MM.1S (cell line): ENCODE measurements at regions not wholly inside any gene's neighbourhood (a gene's known extent, or its start where the extent isn't known, plus 50 kb on each side); places are given as distances from the start of the nearest gene placed in this dataset.

Experiments used
- EZH2 ChIP-seq: fragments of 300-600 bp; sonication (generic); optimal IDR thresholded peaks from 2 replicates; pipeline ENCODE3; 2017; ENCODE audit warnings: low read depth, mild to moderate bottlenecking, antibody characterized with exemption, low read length, mixed read lengths
- EZH2phosphoT487 ChIP-seq: fragments of 300-600 bp; sonication (generic); IDR thresholded peaks from 2 replicates; pipeline ENCODE4 v1.6.1; 2018; ENCODE audit warnings: antibody characterized with exemption, low read length
- TF ChIP-seq, protein P1 (sequence below): fragments of 300-600 bp; sonication (generic); IDR thresholded peaks from 2 replicates; pipeline ENCODE4 v1.5.1; 2016; ENCODE audit warnings: antibody characterized with exemption, low read length, mixed read lengths

DNA sequence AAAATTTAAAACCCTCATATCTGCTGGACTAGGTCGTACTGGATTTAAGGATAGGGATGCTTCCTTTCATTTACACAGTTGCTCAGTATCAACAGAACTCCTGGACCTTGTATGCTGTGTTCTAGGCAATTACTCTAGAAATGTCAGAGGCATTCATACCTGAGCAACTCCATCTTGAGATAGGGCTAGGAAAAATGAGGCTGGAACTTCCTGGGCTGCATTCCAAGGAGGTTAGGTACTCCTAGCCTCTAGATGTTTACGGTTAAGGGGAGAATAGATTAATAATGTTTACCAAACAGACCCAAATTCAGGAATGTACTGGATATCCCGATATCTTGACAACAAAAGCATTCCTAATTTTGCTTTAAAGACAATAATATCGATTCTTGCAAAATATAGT lies 84.7 kb upstream of the NLGN4X start:
- TF ChIP-seq, protein P1, sequence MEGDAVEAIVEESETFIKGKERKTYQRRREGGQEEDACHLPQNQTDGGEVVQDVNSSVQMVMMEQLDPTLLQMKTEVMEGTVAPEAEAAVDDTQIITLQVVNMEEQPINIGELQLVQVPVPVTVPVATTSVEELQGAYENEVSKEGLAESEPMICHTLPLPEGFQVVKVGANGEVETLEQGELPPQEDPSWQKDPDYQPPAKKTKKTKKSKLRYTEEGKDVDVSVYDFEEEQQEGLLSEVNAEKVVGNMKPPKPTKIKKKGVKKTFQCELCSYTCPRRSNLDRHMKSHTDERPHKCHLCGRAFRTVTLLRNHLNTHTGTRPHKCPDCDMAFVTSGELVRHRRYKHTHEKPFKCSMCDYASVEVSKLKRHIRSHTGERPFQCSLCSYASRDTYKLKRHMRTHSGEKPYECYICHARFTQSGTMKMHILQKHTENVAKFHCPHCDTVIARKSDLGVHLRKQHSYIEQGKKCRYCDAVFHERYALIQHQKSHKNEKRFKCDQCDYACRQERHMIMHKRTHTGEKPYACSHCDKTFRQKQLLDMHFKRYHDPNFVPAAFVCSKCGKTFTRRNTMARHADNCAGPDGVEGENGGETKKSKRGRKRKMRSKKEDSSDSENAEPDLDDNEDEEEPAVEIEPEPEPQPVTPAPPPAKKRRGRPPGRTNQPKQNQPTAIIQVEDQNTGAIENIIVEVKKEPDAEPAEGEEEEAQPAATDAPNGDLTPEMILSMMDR: no peak
- no peak for TF ChIP-seq EZH2
- no peak for TF ChIP-seq EZH2phosphoT487
